ENCODE measurements at regions not wholly inside any gene's neighbourhood (a gene's known extent, or its start where the extent isn't known, plus 50 kb on each side); places are given as distances from the start of the nearest gene placed in this dataset.

DNA sequence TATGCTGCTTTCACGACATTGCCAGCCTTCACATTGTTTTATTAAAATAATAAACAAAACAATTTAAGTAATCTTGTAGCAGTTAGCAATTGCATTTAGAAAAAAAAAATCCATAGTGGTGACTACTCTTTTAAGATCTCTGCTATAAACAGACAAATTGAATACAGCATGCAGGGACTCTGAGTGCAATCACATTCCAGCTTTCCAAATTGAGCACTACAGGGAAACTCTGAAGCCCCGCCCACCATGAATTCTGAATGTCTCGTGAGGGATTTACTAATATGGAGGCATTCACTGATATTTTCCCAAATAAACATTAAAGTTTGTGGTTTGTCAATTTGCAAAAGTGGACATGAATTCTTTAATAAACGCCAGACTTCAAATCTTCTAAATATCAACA lies 698.8 kb downstream of the LIG4 start:
- Histone ChIP-seq H3K4me1 (no peaks in the 10 kb centered on the region), H3K27me3 (no peaks in the 10 kb centered on the region), H3K4me3 (no peak overlapping the region), H3K9me3 (peaks cover 0 to 11% (median 7%) of the 10 kb centered on the region in 3 donors), H3K27ac (no peak overlapping the region), H3K36me3 (no peaks in the 10 kb centered on the region)
- no peak for DNase-seq
- 73 to 77% methylated on average over 4 of the region's 4 CpGs for WGBS, 2 donors
- intact Hi-C loops (cut with DNase I) = no loop called here
- TF ChIP-seq POLR2A (IDR thresholded peaks at IDR 0.05) = no peak
- TF ChIP-seq, protein P1, sequence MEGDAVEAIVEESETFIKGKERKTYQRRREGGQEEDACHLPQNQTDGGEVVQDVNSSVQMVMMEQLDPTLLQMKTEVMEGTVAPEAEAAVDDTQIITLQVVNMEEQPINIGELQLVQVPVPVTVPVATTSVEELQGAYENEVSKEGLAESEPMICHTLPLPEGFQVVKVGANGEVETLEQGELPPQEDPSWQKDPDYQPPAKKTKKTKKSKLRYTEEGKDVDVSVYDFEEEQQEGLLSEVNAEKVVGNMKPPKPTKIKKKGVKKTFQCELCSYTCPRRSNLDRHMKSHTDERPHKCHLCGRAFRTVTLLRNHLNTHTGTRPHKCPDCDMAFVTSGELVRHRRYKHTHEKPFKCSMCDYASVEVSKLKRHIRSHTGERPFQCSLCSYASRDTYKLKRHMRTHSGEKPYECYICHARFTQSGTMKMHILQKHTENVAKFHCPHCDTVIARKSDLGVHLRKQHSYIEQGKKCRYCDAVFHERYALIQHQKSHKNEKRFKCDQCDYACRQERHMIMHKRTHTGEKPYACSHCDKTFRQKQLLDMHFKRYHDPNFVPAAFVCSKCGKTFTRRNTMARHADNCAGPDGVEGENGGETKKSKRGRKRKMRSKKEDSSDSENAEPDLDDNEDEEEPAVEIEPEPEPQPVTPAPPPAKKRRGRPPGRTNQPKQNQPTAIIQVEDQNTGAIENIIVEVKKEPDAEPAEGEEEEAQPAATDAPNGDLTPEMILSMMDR (IDR thresholded peaks at IDR 0.05) = no peak

DNA sequence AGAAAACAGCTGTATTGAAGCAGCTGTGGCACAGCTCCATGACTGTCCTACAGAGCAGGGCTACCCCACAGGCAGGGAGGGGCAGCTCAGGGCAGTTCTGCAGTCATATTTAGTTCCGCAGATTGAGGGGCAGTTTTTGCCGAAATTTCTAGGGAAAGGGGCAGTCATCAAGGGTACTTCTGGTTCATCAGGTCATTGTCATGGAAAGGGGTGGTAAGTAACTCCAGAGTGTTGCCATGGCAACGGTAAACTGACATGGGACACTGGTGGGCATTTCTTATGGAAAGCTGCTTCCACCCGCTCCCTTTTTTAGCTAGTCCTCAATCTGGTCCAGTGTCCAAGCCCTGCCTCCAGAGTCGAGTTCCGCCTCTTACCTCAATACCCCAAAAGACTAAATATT lies 702.8 kb downstream of the LIG4 start:
- no peak overlapping the region for H3K27ac ChIP-seq
- no peaks in the 10 kb centered on the region for H3K4me1 ChIP-seq
- H3K4me3 ChIP-seq = no peak overlapping the region
- WGBS, 2 donors = 83 to 86% methylated on average over 5 to 6 of the region's 6 CpGs
- DNase-seq = no peak
- no peaks in the 10 kb centered on the region for H3K36me3 ChIP-seq
- peaks cover 0 to 7% (median 6%) of the 10 kb centered on the region in 3 donors for H3K9me3 ChIP-seq
- TF ChIP-seq, protein P1 (IDR thresholded peaks at IDR 0.05) = no peak
- TF ChIP-seq POLR2A (IDR thresholded peaks at IDR 0.05) = no peak
- no peaks in the 10 kb centered on the region for H3K27me3 ChIP-seq
- intact Hi-C loops (cut with DNase I) = no loop called here

DNA sequence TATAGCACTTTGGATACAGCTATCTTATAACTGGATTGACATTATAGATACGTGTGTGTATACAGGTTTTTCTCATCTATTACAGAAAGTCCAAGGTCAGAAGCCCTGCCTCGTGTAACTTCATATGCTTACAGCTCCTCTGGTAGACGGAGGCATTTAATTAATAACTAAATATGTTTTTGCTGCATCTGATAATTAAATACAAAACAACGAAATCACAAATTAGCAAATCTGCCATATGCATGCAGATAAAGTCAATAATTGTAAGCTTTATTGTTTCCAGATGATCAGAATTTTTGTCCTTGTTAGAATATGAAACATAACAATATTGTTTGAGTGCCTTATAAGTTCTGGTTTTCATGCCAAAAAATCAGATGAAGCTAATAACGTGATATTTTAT lies 717.7 kb downstream of the LIG4 start:
- no peaks in the 10 kb centered on the region for H3K9me3 ChIP-seq
- H3K27me3 ChIP-seq = no peaks in the 10 kb centered on the region
- no peak overlapping the region for H3K27ac ChIP-seq
- no peak overlapping the region for H3K4me3 ChIP-seq
- no peaks in the 10 kb centered on the region for H3K4me1 ChIP-seq
- TF ChIP-seq, protein P1 (IDR thresholded peaks at IDR 0.05) = no peak
- no peak for TF ChIP-seq POLR2A (IDR thresholded peaks at IDR 0.05)
- H3K36me3 ChIP-seq = no peaks in the 10 kb centered on the region
- DNase-seq = no peak
- intact Hi-C loops (cut with DNase I) = no loop called here
- 53 to 61% methylated on average over 5 of the region's 5 CpGs for WGBS, 2 donors

DNA sequence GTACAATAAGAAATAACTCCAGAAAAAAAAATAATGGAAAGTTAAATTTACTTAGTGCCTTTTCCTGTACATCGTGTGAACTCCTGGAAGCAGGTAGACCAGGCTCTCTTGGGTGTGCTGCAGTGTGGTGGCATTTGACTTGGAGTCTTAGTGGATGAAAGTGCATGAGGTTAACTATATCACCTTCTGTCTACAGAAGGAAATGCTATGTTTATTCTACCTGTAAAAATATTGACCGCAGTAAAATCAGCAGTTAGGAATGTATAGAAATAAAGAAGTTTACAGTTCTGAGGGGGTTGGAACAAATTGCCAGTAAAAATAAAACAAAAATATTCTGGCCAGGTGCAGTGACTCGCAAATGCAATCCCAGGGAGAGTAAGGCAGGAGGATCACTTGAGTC lies 722.1 kb downstream of the LIG4 start:
- no peaks in the 10 kb centered on the region for H3K27me3 ChIP-seq
- no peaks in the 10 kb centered on the region for H3K4me1 ChIP-seq
- intact Hi-C loops (cut with DNase I) = no loop called here
- H3K27ac ChIP-seq = no peak overlapping the region
- WGBS, 2 donors = 46 to 66% methylated on average over 3 of the region's 3 CpGs
- no peak for DNase-seq
- no peaks in the 10 kb centered on the region for H3K36me3 ChIP-seq
- H3K9me3 ChIP-seq = peaks cover 0 to 6% (median 0%) of the 10 kb centered on the region in 3 donors
- no peak overlapping the region for H3K4me3 ChIP-seq
- TF ChIP-seq, protein P1 (IDR thresholded peaks at IDR 0.05) = no peak
- TF ChIP-seq POLR2A (IDR thresholded peaks at IDR 0.05) = no peak

DNA sequence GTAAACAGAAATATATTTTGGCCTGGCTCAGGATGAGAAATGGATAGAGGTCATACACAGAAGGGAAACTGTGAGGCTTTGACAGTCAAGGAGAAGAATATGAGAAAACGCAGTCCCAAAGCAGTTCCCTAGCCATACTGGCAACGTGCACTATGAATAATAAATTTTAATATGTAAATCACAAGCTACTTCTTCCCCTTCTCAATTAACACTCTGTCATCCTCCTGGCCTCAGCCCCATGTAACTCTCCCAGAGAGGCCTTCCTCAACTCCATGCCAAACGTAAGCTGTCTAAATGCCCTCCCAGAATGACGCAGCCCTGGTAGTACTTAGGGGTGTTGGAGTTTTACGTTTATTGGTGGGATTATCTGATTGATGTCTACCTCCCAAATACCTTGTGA lies 732.6 kb downstream of the LIG4 start:
- no peak overlapping the region for H3K27ac ChIP-seq
- H3K27me3 ChIP-seq = no peaks in the 10 kb centered on the region
- TF ChIP-seq, protein P1 (IDR thresholded peaks at IDR 0.05) = no peak
- TF ChIP-seq POLR2A (IDR thresholded peaks at IDR 0.05) = no peak
- no peak overlapping the region for H3K4me3 ChIP-seq
- no peaks in the 10 kb centered on the region for H3K4me1 ChIP-seq
- H3K9me3 ChIP-seq = peaks cover 0 to 3% (median 0%) of the 10 kb centered on the region in 3 donors
- DNase-seq = no peak
- 61% methylated on average over 5 of the region's 5 CpGs for WGBS, 2 donors
- intact Hi-C loops (cut with DNase I) = no loop called here
- no peaks in the 10 kb centered on the region for H3K36me3 ChIP-seq
